H1 (cell line): ENCODE measurements at regions not wholly inside any gene's neighbourhood (a gene's known extent, or its start where the extent isn't known, plus 50 kb on each side); places are given as distances from the start of the nearest gene placed in this dataset.

Experiments used
- POLR2AphosphoS5 ChIP-seq: IDR thresholded peaks from 2 replicates; pipeline ENCODE4 v1.6.1; 2011; ENCODE audit warnings: low read depth, low read length

- TF ChIP-seq POLR2AphosphoS5, result no peak
Observed at GRCh38 chr2:81396417-81397019, 1092.0 kb upstream of the LRRTM1 start (continued).
